Tibial nerve (tissue), 3 donors: ENCODE measurements at regions not wholly inside any gene's neighbourhood (a gene's known extent, or its start where the extent isn't known, plus 50 kb on each side); places are given as distances from the start of the nearest gene placed in this dataset.

Experiments
- CTCF ChIP-seq, 5 experiments: fragments of 200-600 bp in 3 of 5; fragments of 450-650 bp in 2 of 5; sonication (generic) in 3 of 5; IDR thresholded peaks; one replicate each; pipeline ENCODE4 v1.5.1; 2016 to 2019; ENCODE audit warnings: antibody characterized with exemption in 5 of 5, mild to moderate bottlenecking in 3 of 5, moderate library complexity in 2 of 5
- POLR2A ChIP-seq, 2 donors: fragments of 450-650 bp; IDR thresholded peaks; one replicate each; pipeline ENCODE4 v1.6.1; 2017; ENCODE audit warnings: antibody characterized with exemption in 2 of 2, mild to moderate bottlenecking in 2 of 2, moderate library complexity in 2 of 2

- TF ChIP-seq CTCF (IDR thresholded peaks at IDR 0.05) (no peak), POLR2A (IDR thresholded peaks at IDR 0.05) (no peak)
These were observed 858.5 kb upstream of the PTPRD start for GRCh38 chr9:11471321-11471720.
